ENCODE measurements at regions not wholly inside any gene's neighbourhood (a gene's known extent, or its start where the extent isn't known, plus 50 kb on each side); places are given as distances from the start of the nearest gene placed in this dataset.

GRCh38 chr3:135887220-135887619 lies 78.3 kb upstream of the PPP2R3A start:
- Histone ChIP-seq H3K4me3 (ENCODE audit: severe bottlenecking) (no peak overlapping the region), H3K36me3 (ENCODE audit: low read depth) (no peaks in the 10 kb centered on the region), H3K27me3 (ENCODE audit: insufficient read depth, poor library complexity, severe bottlenecking) (no peaks in the 10 kb centered on the region), H3K27ac (ENCODE audit: poor library complexity, severe bottlenecking) (no peak overlapping the region), H3K4me1 (ENCODE audit: insufficient read depth, poor library complexity, severe bottlenecking) (no peaks in the 10 kb centered on the region), H3K9me3 (ENCODE audit: severe bottlenecking) (no peaks in the 10 kb centered on the region)
- DNase-seq (ENCODE audit: low spot score) (peak; percentile 71), ATAC-seq (ENCODE audit: low read depth) (peak; percentile 88)
- TF ChIP-seq, protein P1, sequence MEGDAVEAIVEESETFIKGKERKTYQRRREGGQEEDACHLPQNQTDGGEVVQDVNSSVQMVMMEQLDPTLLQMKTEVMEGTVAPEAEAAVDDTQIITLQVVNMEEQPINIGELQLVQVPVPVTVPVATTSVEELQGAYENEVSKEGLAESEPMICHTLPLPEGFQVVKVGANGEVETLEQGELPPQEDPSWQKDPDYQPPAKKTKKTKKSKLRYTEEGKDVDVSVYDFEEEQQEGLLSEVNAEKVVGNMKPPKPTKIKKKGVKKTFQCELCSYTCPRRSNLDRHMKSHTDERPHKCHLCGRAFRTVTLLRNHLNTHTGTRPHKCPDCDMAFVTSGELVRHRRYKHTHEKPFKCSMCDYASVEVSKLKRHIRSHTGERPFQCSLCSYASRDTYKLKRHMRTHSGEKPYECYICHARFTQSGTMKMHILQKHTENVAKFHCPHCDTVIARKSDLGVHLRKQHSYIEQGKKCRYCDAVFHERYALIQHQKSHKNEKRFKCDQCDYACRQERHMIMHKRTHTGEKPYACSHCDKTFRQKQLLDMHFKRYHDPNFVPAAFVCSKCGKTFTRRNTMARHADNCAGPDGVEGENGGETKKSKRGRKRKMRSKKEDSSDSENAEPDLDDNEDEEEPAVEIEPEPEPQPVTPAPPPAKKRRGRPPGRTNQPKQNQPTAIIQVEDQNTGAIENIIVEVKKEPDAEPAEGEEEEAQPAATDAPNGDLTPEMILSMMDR (IDR thresholded peaks at IDR 0.05; ENCODE audit: poor library complexity, severe bottlenecking) = no peak

DNA sequence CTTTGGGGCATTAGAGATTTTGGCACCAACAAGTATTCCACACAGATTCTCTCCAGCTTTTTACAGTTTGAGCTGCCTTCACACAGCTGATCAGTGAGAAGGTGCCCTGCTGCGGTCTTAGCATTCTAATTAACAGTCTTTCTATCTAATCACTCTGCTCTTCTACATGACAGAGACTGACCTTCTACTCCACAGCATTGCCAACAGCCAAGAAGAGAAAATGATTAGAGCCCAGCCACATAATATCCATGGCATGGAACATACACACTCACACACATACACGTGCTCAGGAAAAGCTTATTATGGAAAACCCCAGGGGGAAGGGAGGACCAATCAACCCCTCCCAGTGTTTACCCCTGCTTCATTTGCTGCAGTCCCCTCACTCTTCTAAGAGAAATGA lies 76.1 kb upstream of the PPP2R3A start:
- Histone ChIP-seq H3K27ac (ENCODE audit: poor library complexity, severe bottlenecking) (no peak overlapping the region), H3K4me1 (ENCODE audit: insufficient read depth, poor library complexity, severe bottlenecking) (no peaks in the 10 kb centered on the region), H3K27me3 (ENCODE audit: insufficient read depth, poor library complexity, severe bottlenecking) (no peaks in the 10 kb centered on the region), H3K4me3 (ENCODE audit: severe bottlenecking) (no peak overlapping the region), H3K9me3 (ENCODE audit: severe bottlenecking) (no peaks in the 10 kb centered on the region), H3K36me3 (ENCODE audit: low read depth) (no peaks in the 10 kb centered on the region)
- no peak for ATAC-seq (ENCODE audit: low read depth)
- no peak for DNase-seq (ENCODE audit: low spot score)
- TF ChIP-seq, protein P1 (IDR thresholded peaks at IDR 0.05; ENCODE audit: poor library complexity, severe bottlenecking) = no peak

DNA sequence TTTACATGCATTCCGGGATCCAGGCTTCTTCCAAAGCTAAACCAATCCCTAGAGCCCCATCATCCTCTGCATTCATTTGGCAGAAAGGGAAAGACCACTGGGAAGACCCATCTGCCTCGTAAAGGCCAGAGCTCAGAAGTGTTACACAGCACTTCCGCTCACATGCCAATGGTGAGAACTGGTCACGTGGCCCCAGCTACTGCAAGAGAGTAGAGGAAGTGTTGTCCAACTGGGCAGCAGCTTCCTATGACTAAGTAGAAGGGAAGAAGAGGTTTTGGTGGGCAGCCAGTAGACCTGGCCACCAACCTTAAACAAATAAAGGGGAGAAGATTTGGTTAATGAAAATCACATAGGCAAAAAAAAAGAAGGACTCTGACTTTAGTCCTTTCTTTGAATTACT lies 74.4 kb upstream of the PPP2R3A start:
- no peaks in the 10 kb centered on the region for H3K9me3 ChIP-seq (ENCODE audit: severe bottlenecking)
- no peak overlapping the region for H3K4me3 ChIP-seq (ENCODE audit: severe bottlenecking)
- no peak overlapping the region for H3K27ac ChIP-seq (ENCODE audit: poor library complexity, severe bottlenecking)
- DNase-seq (ENCODE audit: low spot score) = no peak
- H3K36me3 ChIP-seq (ENCODE audit: low read depth) = no peaks in the 10 kb centered on the region
- peaks cover 3% of the 10 kb centered on the region for H3K4me1 ChIP-seq (ENCODE audit: insufficient read depth, poor library complexity, severe bottlenecking)
- TF ChIP-seq, protein P1 (IDR thresholded peaks at IDR 0.05; ENCODE audit: poor library complexity, severe bottlenecking) = no peak
- H3K27me3 ChIP-seq (ENCODE audit: insufficient read depth, poor library complexity, severe bottlenecking) = peaks cover 3% of the 10 kb centered on the region
- ATAC-seq (ENCODE audit: low read depth) = no peak

GRCh38 chr3:135895106-135895733 lies 70.3 kb upstream of the PPP2R3A start:
- peak; percentile 54; the same call in 2 of the 3 replicates for ATAC-seq (ENCODE audit: low read depth)
- peak; percentile 61 for DNase-seq (ENCODE audit: low spot score)
- Histone ChIP-seq H3K4me1 (ENCODE audit: insufficient read depth, poor library complexity, severe bottlenecking) (peaks cover 3% of the 10 kb centered on the region), H3K36me3 (ENCODE audit: low read depth) (no peaks in the 10 kb centered on the region), H3K9me3 (ENCODE audit: severe bottlenecking) (no peaks in the 10 kb centered on the region), H3K4me3 (ENCODE audit: severe bottlenecking) (no peak overlapping the region), H3K27ac (ENCODE audit: poor library complexity, severe bottlenecking) (peak overlapping the region; percentile 13), H3K27me3 (ENCODE audit: insufficient read depth, poor library complexity, severe bottlenecking) (peaks cover 3% of the 10 kb centered on the region)
- TF ChIP-seq, protein P1 (IDR thresholded peaks at IDR 0.05; ENCODE audit: poor library complexity, severe bottlenecking) = peak; percentile 93

GRCh38 chr3:135895734-135896121 lies 69.8 kb upstream of the PPP2R3A start:
- Histone ChIP-seq H3K27me3 (ENCODE audit: insufficient read depth, poor library complexity, severe bottlenecking) (peaks cover 3% of the 10 kb centered on the region), H3K4me1 (ENCODE audit: insufficient read depth, poor library complexity, severe bottlenecking) (peaks cover 3% of the 10 kb centered on the region), H3K4me3 (ENCODE audit: severe bottlenecking) (no peak overlapping the region), H3K27ac (ENCODE audit: poor library complexity, severe bottlenecking) (peak overlapping the region; percentile 13), H3K9me3 (ENCODE audit: severe bottlenecking) (no peaks in the 10 kb centered on the region), H3K36me3 (ENCODE audit: low read depth) (no peaks in the 10 kb centered on the region)
- DNase-seq (ENCODE audit: low spot score) (no peak), ATAC-seq (ENCODE audit: low read depth) (no peak)
- TF ChIP-seq, protein P1 (IDR thresholded peaks at IDR 0.05; ENCODE audit: poor library complexity, severe bottlenecking) = no peak

Data from RWPE2 (cell line).